ENCODE measurements at regions not wholly inside any gene's neighbourhood (a gene's known extent, or its start where the extent isn't known, plus 50 kb on each side); places are given as distances from the start of the nearest gene placed in this dataset.

DNA sequence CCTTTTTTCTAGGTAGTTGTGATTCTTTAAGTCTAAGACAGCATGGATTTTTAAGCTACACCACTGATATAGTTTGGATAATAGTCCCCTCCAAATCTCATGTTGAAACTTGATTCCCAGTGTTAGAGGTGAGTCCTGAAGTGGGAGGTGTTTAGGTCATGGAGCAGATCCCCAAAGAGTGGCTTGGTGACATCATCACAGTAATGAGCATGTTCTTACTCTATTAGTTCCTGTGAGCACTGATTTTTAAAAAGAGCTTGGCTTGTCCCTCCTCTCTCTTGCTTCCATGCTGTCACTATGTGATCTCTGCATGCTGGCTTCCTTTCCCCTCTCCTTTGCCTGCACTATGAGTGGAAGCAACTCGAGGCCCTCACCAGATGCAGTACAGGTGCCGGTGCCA lies 115.5 kb downstream of the LEPR start:
- ChIA-PET CTCF (no interaction called here), POLR2A (ENCODE audit: unreplicated experiment) (no interaction called here)
- H3K18ac ChIP-seq (ENCODE audit: low read depth, low read length), result no peak overlapping the region
- H3K56ac ChIP-seq (ENCODE audit: extremely low read depth, insufficient read depth, low read length), result no peak overlapping the region
- H4K91ac ChIP-seq (ENCODE audit: insufficient read depth, low read depth, low read length), result no peak overlapping the region
- H2AK5ac ChIP-seq (ENCODE audit: low read depth, low read length), result no peak overlapping the region
- no peak overlapping the region for H2BK120ac ChIP-seq (ENCODE audit: low read depth, low read length)
- no peaks in the 10 kb centered on the region for H3K4me1 ChIP-seq (ENCODE audit: control insufficient read depth, insufficient read depth, low read length)
- H3K23ac ChIP-seq (ENCODE audit: low read depth, low read length), result no peak overlapping the region
- WGBS, 2 experiments (ENCODE audit: extremely low coverage in 2 of 2, insufficient read length in 1 of 2), result 80% methylated on average over 1 of the region's 2 CpGs; no CpG with 5 or more reads in 1 of the 2 experiments
- intact Hi-C loops (cut with micrococcal nuclease) (no loop called here), in situ Hi-C loops (cut with MboI; ENCODE audit: low sequenced_read_pairs) (no loop called here), dilution Hi-C loops (cut with HindIII; ENCODE audit: low sequenced_read_pairs, unreplicated experiment) (no loop called here)
- H3K9me1 ChIP-seq (ENCODE audit: insufficient read depth, low read length), result no peaks in the 10 kb centered on the region
- H3K79me1 ChIP-seq (ENCODE audit: low read depth in 1 of 2, low read length in 2 of 2), result no peaks in the 10 kb centered on the region
- no peaks in the 10 kb centered on the region for H4K20me1 ChIP-seq (ENCODE audit: insufficient read depth, low read length)
- H2BK20ac ChIP-seq (ENCODE audit: low read depth, low read length), result no peak overlapping the region
- no peak overlapping the region for H2BK5ac ChIP-seq (ENCODE audit: low read depth, low read length, poor library complexity, severe bottlenecking)
- H4K5ac ChIP-seq (ENCODE audit: low read depth, low read length), result no peak overlapping the region
- H3K36me3 ChIP-seq (ENCODE audit: control insufficient read depth, insufficient read depth, low read length), result no peaks in the 10 kb centered on the region
- no peak overlapping the region for H3K4ac ChIP-seq (ENCODE audit: low read depth, low read length)
- no peak for ATAC-seq (ENCODE audit: low read depth)
- no TSS peak for BruUV-seq (replicated peaks)
- H3K27ac ChIP-seq (ENCODE audit: insufficient read depth, low read length), result no peak overlapping the region
- H2AFZ ChIP-seq (replicated peaks; ENCODE audit: low read length, poor library complexity), result no peak overlapping the region
- no peak overlapping the region for H3K4me3 ChIP-seq (ENCODE audit: insufficient read depth, low read depth, low read length)
- no peak overlapping the region for H4K8ac ChIP-seq (ENCODE audit: low read depth in 2 of 2, low read length in 2 of 2)
- no peak overlapping the region for H2BK15ac ChIP-seq (ENCODE audit: low read depth, low read length)
- no peaks in the 10 kb centered on the region; the same call in 1 of the 2 replicates for H3K27me3 ChIP-seq (ENCODE audit: control insufficient read depth, insufficient read depth, low read length)
- H3K14ac ChIP-seq (replicated peaks; ENCODE audit: low read depth, low read length), result no peak overlapping the region
- H3K4me2 ChIP-seq (ENCODE audit: low read depth, low read length), result no peak overlapping the region
- no peak overlapping the region for H2AK9ac ChIP-seq (replicated peaks; ENCODE audit: low read depth, low read length, poor library complexity)
- no peak for DNase-seq
- no peak overlapping the region for H3K9ac ChIP-seq (ENCODE audit: low read depth, low read length)
- no peak for TF ChIP-seq NFE2L2 (IDR thresholded peaks at IDR 0.05; ENCODE audit: low read depth, low read length)
- no peak for TF ChIP-seq FOS (IDR thresholded peaks at IDR 0.05; ENCODE audit: low read depth, low read length)
- TF ChIP-seq, protein P1, sequence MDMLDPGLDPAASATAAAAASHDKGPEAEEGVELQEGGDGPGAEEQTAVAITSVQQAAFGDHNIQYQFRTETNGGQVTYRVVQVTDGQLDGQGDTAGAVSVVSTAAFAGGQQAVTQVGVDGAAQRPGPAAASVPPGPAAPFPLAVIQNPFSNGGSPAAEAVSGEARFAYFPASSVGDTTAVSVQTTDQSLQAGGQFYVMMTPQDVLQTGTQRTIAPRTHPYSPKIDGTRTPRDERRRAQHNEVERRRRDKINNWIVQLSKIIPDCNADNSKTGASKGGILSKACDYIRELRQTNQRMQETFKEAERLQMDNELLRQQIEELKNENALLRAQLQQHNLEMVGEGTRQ (IDR thresholded peaks at IDR 0.05; ENCODE audit: low read depth, low read length), result no peak
- TF ChIP-seq MAFK (IDR thresholded peaks at IDR 0.05; ENCODE audit: low read depth, low read length), result no peak
- no peak for TF ChIP-seq POLR2A (IDR thresholded peaks at IDR 0.05; ENCODE audit: low read depth, low read length)
- TF ChIP-seq, protein P2, sequence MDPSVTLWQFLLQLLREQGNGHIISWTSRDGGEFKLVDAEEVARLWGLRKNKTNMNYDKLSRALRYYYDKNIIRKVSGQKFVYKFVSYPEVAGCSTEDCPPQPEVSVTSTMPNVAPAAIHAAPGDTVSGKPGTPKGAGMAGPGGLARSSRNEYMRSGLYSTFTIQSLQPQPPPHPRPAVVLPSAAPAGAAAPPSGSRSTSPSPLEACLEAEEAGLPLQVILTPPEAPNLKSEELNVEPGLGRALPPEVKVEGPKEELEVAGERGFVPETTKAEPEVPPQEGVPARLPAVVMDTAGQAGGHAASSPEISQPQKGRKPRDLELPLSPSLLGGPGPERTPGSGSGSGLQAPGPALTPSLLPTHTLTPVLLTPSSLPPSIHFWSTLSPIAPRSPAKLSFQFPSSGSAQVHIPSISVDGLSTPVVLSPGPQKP (IDR thresholded peaks at IDR 0.05; ENCODE audit: borderline replicate concordance, low read depth, low read length), result no peak
- H3K9me3 ChIP-seq (ENCODE audit: control insufficient read depth, insufficient read depth, low read length), result no peaks in the 10 kb centered on the region
